DLD1 (cell line): ENCODE measurements at regions not wholly inside any gene's neighbourhood (a gene's known extent, or its start where the extent isn't known, plus 50 kb on each side); places are given as distances from the start of the nearest gene placed in this dataset.
"Not testable (repeated sequence)": the region's sequence is repeated elsewhere in the genome, so short reads cannot be mapped to it uniquely, and the experiment has no call there.

Experiments used
- in situ Hi-C: cut with HindIII; loops from 2 replicates; pipeline ENCODE4 v1.10.0; 2017; ENCODE audit warnings: low sequenced_read_pairs

GRCh38 chr4:137960371-137961050 lies 281.6 kb downstream of the SLC7A11 start:
- in situ Hi-C loops, result no loop called here

- in situ Hi-C loops, result no loop called here
Observed at GRCh38 chr4:137957806-137958205, 284.3 kb downstream of the SLC7A11 start.

- in situ Hi-C loops, result no loop called here
Observed at GRCh38 chr4:137956256-137956655, 285.9 kb downstream of the SLC7A11 start.

GRCh38 chr4:137955595-137955994 lies 286.6 kb downstream of the SLC7A11 start:
- in situ Hi-C loops, result no loop called here

- in situ Hi-C loops, result no loop called here
Observed at GRCh38 chr4:137952116-137952515, 290.0 kb downstream of the SLC7A11 start.

- in situ Hi-C loops, result no loop called here
Observed at GRCh38 chr4:137950286-137950685, 291.9 kb downstream of the SLC7A11 start.

- in situ Hi-C loops, result no loop called here
Observed at GRCh38 chr4:137949746-137950145, 292.4 kb downstream of the SLC7A11 start.

- in situ Hi-C loops, result no loop called here
Observed at GRCh38 chr4:137946453-137947174, 295.5 kb downstream of the SLC7A11 start.

GRCh38 chr4:137942815-137943214 lies 299.3 kb downstream of the SLC7A11 start:
- in situ Hi-C loops, result not testable (repeated sequence)

GRCh38 chr4:137942015-137942515 lies 300.1 kb downstream of the SLC7A11 start:
- in situ Hi-C loops, result not testable (repeated sequence)

- in situ Hi-C loops, result no loop called here
Observed at GRCh38 chr4:137934911-137935310, 307.2 kb downstream of the SLC7A11 start.

- in situ Hi-C loops, result no loop called here
Observed at GRCh38 chr4:137934046-137934445, 308.1 kb downstream of the SLC7A11 start.

GRCh38 chr4:137927972-137928371 lies 314.2 kb downstream of the SLC7A11 start:
- in situ Hi-C loops, result no loop called here

- in situ Hi-C loops, result no loop called here
Observed at GRCh38 chr4:137923494-137923893, 318.7 kb downstream of the SLC7A11 start.

GRCh38 chr4:137922721-137923120 lies 319.4 kb downstream of the SLC7A11 start:
- in situ Hi-C loops, result no loop called here

- in situ Hi-C loops, result no loop called here
Observed at GRCh38 chr4:137909529-137910309, 332.4 kb downstream of the SLC7A11 start.

GRCh38 chr4:137905930-137906329 lies 336.2 kb downstream of the SLC7A11 start:
- in situ Hi-C loops, result no loop called here

GRCh38 chr4:137901114-137901513 lies 341.0 kb downstream of the SLC7A11 start:
- in situ Hi-C loops, result no loop called here

GRCh38 chr4:137896221-137896737 lies 345.9 kb downstream of the SLC7A11 start:
- in situ Hi-C loops, result no loop called here

GRCh38 chr4:137895515-137895914 lies 346.6 kb downstream of the SLC7A11 start:
- in situ Hi-C loops, result not testable (repeated sequence)

GRCh38 chr4:137892134-137892533 lies 350.0 kb downstream of the SLC7A11 start:
- in situ Hi-C loops, result no loop called here
